ENCODE measurements at regions not wholly inside any gene's neighbourhood (a gene's known extent, or its start where the extent isn't known, plus 50 kb on each side); places are given as distances from the start of the nearest gene placed in this dataset.

DNA sequence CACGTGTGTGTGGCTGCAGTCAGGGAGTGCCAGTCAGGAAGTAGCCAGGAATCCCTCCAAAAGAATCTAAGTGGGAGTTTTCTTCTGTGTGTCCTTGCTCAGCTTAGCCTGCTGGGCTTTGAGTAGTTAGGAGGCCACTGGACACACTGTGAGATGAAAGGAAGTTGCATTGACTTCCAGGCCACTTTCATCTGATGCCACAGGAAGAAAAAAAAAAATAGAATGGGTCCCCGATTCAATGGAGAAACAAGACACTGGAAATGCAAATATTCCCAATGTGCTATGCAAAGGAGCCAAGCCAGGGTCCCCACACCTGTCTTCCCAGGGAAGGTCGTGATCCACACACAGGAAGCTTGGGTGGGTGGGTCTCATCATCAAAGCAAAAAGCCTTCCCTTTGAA is 95.6 kb upstream of the E2F8 start:
- TF ChIP-seq EZH2 (IDR thresholded peaks at IDR 0.05; ENCODE audit: borderline replicate concordance, low read length) = no peak
- TF ChIP-seq, protein P1, sequence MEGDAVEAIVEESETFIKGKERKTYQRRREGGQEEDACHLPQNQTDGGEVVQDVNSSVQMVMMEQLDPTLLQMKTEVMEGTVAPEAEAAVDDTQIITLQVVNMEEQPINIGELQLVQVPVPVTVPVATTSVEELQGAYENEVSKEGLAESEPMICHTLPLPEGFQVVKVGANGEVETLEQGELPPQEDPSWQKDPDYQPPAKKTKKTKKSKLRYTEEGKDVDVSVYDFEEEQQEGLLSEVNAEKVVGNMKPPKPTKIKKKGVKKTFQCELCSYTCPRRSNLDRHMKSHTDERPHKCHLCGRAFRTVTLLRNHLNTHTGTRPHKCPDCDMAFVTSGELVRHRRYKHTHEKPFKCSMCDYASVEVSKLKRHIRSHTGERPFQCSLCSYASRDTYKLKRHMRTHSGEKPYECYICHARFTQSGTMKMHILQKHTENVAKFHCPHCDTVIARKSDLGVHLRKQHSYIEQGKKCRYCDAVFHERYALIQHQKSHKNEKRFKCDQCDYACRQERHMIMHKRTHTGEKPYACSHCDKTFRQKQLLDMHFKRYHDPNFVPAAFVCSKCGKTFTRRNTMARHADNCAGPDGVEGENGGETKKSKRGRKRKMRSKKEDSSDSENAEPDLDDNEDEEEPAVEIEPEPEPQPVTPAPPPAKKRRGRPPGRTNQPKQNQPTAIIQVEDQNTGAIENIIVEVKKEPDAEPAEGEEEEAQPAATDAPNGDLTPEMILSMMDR (IDR thresholded peaks at IDR 0.05; ENCODE audit: low read length) = no peak
- H3K9me2 ChIP-seq (ENCODE audit: low read depth, low read length) = no peaks in the 10 kb centered on the region
- no peaks in the 10 kb centered on the region for H4K20me1 ChIP-seq (ENCODE audit: insufficient read depth, low read length)
- no peaks in the 10 kb centered on the region for H3K79me2 ChIP-seq (ENCODE audit: insufficient read depth, low read length)
- no peaks in the 10 kb centered on the region for H3K27me3 ChIP-seq (ENCODE audit: insufficient read depth, low read length)
- no peak overlapping the region for H3K27ac ChIP-seq (ENCODE audit: low read depth, low read length, poor library complexity, severe bottlenecking)
- no peak overlapping the region for H3K4me3 ChIP-seq (ENCODE audit: low read depth, low read length, poor library complexity, severe bottlenecking)
- H3F3A ChIP-seq (ENCODE audit: insufficient read depth, low read length) = no peaks in the 10 kb centered on the region
- H3K36me3 ChIP-seq (ENCODE audit: insufficient read depth, low read length) = no peaks in the 10 kb centered on the region
- no peak overlapping the region for H2AFZ ChIP-seq (ENCODE audit: low read length)
- H3K4me1 ChIP-seq (ENCODE audit: insufficient read depth, low read length, severe bottlenecking) = no peaks in the 10 kb centered on the region
- no peak overlapping the region for H3K9ac ChIP-seq (ENCODE audit: low read length)
- H3K9me3 ChIP-seq (ENCODE audit: low read length) = no peaks in the 10 kb centered on the region
- H3K4me2 ChIP-seq (ENCODE audit: low read length) = no peak overlapping the region

- H3K9me2 ChIP-seq (ENCODE audit: low read depth, low read length) = no peaks in the 10 kb centered on the region
- H3K79me2 ChIP-seq (ENCODE audit: insufficient read depth, low read length) = no peaks in the 10 kb centered on the region
- H3K9ac ChIP-seq (ENCODE audit: low read length) = no peak overlapping the region
- H3F3A ChIP-seq (ENCODE audit: insufficient read depth, low read length) = no peaks in the 10 kb centered on the region
- H3K4me1 ChIP-seq (ENCODE audit: insufficient read depth, low read length, severe bottlenecking) = no peaks in the 10 kb centered on the region
- H3K27me3 ChIP-seq (ENCODE audit: insufficient read depth, low read length) = no peaks in the 10 kb centered on the region
- H2AFZ ChIP-seq (ENCODE audit: low read length) = no peak overlapping the region
- H3K9me3 ChIP-seq (ENCODE audit: low read length) = no peaks in the 10 kb centered on the region
- no peak overlapping the region for H3K4me3 ChIP-seq (ENCODE audit: low read depth, low read length, poor library complexity, severe bottlenecking)
- H3K4me2 ChIP-seq (ENCODE audit: low read length) = no peak overlapping the region
- H3K27ac ChIP-seq (ENCODE audit: low read depth, low read length, poor library complexity, severe bottlenecking) = no peak overlapping the region
- no peaks in the 10 kb centered on the region for H3K36me3 ChIP-seq (ENCODE audit: insufficient read depth, low read length)
- no peaks in the 10 kb centered on the region for H4K20me1 ChIP-seq (ENCODE audit: insufficient read depth, low read length)
- no peak for TF ChIP-seq EZH2 (IDR thresholded peaks at IDR 0.05; ENCODE audit: borderline replicate concordance, low read length)
- TF ChIP-seq, protein P1 (IDR thresholded peaks at IDR 0.05; ENCODE audit: low read length) = no peak
Observed at GRCh38 chr11:19332476-19332875, 91.7 kb upstream of the E2F8 start.

GRCh38 chr11:19330416-19330815 is 89.7 kb upstream of the E2F8 start:
- H4K20me1 ChIP-seq (ENCODE audit: insufficient read depth, low read length) = no peaks in the 10 kb centered on the region
- H3K4me1 ChIP-seq (ENCODE audit: insufficient read depth, low read length, severe bottlenecking) = no peaks in the 10 kb centered on the region
- no peaks in the 10 kb centered on the region for H3K27me3 ChIP-seq (ENCODE audit: insufficient read depth, low read length)
- no peaks in the 10 kb centered on the region for H3K79me2 ChIP-seq (ENCODE audit: insufficient read depth, low read length)
- no peak overlapping the region for H3K4me3 ChIP-seq (ENCODE audit: low read depth, low read length, poor library complexity, severe bottlenecking)
- H3K9me3 ChIP-seq (ENCODE audit: low read length) = no peaks in the 10 kb centered on the region
- no peaks in the 10 kb centered on the region for H3K36me3 ChIP-seq (ENCODE audit: insufficient read depth, low read length)
- no peak overlapping the region for H3K27ac ChIP-seq (ENCODE audit: low read depth, low read length, poor library complexity, severe bottlenecking)
- H3K4me2 ChIP-seq (ENCODE audit: low read length) = no peak overlapping the region
- no peak overlapping the region for H3K9ac ChIP-seq (ENCODE audit: low read length)
- TF ChIP-seq, protein P1 (IDR thresholded peaks at IDR 0.05; ENCODE audit: low read length) = no peak
- TF ChIP-seq EZH2 (IDR thresholded peaks at IDR 0.05; ENCODE audit: borderline replicate concordance, low read length) = no peak
- no peaks in the 10 kb centered on the region for H3K9me2 ChIP-seq (ENCODE audit: low read depth, low read length)
- H2AFZ ChIP-seq (ENCODE audit: low read length) = no peak overlapping the region
- H3F3A ChIP-seq (ENCODE audit: insufficient read depth, low read length) = no peaks in the 10 kb centered on the region

All from OCI-LY1 (cell line).